ENCODE measurements at regions not wholly inside any gene's neighbourhood (a gene's known extent, or its start where the extent isn't known, plus 50 kb on each side); places are given as distances from the start of the nearest gene placed in this dataset.

GRCh38 chr5:133683646-133684596 is 71.6 kb upstream of the FSTL4 start:
- no peak for TF ChIP-seq POLR2AphosphoS5 (IDR thresholded peaks at IDR 0.05)
- no peak for TF ChIP-seq CTCF (IDR thresholded peaks at IDR 0.05; ENCODE audit: poor library complexity, severe bottlenecking)
- TF ChIP-seq EZH2 (IDR thresholded peaks at IDR 0.05; ENCODE audit: borderline replicate concordance, insufficient read depth, low read length, poor library complexity, severe bottlenecking), result no peak
- no peak for TF ChIP-seq TAF1 (IDR thresholded peaks at IDR 0.05; ENCODE audit: low read depth)
- TF ChIP-seq EP300 (conservative IDR thresholded peaks at IDR 0.05; ENCODE audit: poor library complexity, severe bottlenecking), result no peak
- no peak for TF ChIP-seq SMC3 (conservative IDR thresholded peaks at IDR 0.05; ENCODE audit: poor library complexity)
- no peak for TF ChIP-seq RAD21 (conservative IDR thresholded peaks at IDR 0.05)
- no peak for TF ChIP-seq MXI1 (conservative IDR thresholded peaks at IDR 0.05; ENCODE audit: poor library complexity, severe bottlenecking)

Data from neural cell (in vitro differentiated cells).